Left renal pelvis (tissue), 4 donors: ENCODE measurements at regions not wholly inside any gene's neighbourhood (a gene's known extent, or its start where the extent isn't known, plus 50 kb on each side); places are given as distances from the start of the nearest gene placed in this dataset.
A peak's percentile ranks its signal among the peaks of the same experiment; 100 is the strongest.

Experiments used
- DNase-seq, 4 donors: peaks; one replicate each; pipeline ENCODE4 v3.0.0-alpha.2; 2013; ENCODE audit warnings: low read depth in 4 of 4, low spot score in 3 of 4

DNA sequence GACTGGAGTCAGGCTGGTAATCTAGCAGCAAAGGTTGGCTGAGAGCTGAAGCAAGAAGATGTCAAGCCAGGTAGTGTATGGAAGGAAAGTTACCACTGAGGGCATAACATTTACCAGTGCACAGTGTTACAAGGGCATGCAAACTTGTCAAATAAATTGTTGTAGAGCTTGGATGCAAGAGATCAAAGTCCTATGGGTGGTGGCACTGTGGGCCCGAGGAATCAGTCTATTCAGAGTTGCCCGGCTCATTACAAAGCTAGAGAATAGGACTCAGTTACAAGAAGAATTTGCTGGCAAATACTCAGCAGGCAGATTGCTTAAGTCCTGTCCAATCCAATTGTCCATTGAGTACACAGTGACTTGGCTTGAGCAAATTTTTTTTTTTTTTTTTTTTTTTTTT lies 2043.8 kb downstream of the ARAP2 start:
- DNase-seq, result no peak

DNA sequence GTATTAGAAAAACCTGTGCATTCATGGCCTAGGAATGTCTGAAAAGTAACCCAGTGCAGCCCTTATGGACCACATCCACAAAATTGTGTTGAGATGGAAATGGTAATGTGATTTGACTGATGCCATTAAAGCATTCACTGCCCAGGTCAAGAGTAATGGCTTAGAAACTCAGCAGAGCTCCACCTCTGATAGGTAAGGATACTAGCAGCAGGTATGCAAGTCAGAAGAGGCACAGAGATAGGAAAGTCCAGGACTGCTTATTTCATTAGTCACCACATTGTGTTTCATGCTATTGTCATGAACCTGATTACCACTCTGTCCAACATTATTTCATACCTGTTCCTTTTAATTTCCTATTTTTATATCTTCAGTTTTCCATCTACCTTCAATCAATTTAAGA lies 2042.2 kb downstream of the ARAP2 start:
- no peak for DNase-seq

DNA sequence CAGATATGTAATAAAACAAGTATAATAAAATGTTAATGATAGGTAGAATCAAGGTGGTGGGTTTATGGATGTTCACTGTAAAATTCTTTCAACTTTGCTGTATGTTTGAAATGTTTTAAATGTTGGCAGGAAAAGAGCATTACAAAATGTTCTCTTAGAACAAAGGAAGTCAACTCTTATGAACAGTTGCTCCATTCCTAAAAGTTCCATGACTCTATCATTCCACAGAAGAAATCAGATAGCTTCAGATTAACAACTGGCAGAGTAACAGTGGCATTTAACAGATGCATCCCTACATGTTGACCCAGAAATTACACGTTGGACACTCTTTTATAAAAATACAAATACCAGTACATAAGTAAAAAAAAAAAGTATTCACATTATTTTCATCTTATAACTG lies 2023.7 kb downstream of the ARAP2 start:
- DNase-seq, result no peak

DNA sequence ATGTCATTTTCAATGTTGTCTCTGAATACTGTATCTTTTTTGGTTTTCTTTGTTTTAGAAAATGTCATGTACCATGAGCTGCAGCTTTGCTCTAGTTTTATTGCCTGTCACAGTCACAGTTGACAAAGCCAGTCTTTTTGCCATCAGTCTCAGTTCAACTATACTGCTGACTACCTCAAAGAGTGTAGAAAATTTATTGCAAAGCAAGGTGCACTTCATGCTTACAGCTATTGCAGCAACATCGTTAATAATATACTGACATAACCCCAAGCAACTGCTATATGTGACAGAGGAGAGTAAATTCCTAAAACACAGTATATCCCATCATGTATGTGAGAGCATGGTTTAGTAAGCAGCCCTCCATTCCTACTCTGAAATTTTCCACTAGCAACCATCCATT lies 2022.3 kb downstream of the ARAP2 start:
- no peak for DNase-seq

DNA sequence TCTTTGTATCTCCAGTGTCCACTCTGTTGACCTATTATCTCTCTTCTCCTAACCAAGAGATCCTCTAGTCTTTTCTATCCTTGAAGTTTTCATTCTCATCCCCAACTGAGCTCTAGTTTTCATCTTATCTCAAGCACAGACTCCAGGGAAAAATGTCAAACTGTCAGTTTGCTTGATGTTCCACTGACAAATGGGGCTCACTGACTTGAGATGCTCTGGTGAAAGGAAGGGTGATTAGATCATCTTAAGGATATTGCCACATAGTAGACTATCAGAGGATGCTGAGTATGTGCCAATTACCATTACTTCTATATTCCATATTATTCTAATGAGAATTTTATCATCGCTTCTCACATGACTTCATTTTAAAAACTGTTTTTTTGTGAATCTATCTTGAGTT lies 2008.2 kb downstream of the ARAP2 start:
- DNase-seq, result no peak

DNA sequence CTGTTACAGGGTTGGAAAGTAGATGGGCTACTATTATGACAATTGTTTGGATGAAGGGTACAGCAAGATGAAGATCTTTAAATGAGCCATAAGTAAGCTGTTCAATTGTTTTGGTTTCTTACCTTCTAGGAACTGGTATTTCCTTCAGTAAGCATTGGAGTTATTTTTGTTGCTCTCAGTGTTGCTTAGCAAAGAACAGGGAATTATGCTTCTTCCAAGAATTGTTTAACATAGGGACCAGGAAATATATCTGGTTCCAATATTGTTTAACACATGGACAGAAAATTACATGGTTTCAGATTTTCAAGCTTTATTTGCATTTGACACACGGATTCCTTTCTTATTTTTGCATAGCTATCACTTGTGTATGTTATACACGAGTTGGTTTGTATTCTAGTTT lies 1999.0 kb downstream of the ARAP2 start:
- DNase-seq, result no peak

DNA sequence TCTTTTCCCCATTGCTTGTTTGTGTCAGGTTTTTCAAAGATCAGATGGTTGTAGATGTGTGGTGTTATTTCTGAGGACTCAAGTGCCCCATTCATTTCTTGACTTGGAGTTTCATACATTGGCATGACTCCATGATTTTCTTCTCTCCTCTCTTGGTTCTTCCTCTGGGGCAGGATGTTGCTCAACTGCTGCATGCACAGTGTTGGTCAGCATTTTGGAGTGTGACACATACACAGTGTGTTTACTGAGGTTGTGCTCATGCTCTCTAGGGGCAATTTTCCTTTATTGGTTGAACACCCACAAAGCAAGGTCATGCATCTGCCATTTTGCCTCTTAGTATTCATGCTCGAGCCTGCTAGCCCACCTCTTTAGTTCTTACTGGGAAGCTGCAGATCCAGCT lies 1993.8 kb downstream of the ARAP2 start:
- no peak for DNase-seq

DNA sequence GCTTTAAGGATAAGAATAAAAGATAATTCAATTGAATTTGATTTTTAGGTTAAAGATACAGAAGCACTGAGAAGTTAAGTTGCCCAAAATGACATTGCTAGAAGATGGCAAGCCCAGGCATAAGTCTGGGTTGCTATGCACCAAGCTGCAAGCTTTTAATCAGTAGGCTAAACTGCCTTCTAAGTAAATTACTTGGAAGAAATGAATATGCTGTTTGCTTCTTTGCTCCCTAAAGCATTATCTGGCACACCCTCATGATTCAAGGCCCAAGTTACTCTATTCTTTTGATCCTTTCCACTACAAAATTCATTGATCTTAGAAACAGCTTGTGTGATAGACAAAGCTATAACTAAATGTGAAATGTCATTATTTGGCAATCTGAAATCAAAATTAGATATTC lies 1991.1 kb downstream of the ARAP2 start:
- DNase-seq, result no peak

DNA sequence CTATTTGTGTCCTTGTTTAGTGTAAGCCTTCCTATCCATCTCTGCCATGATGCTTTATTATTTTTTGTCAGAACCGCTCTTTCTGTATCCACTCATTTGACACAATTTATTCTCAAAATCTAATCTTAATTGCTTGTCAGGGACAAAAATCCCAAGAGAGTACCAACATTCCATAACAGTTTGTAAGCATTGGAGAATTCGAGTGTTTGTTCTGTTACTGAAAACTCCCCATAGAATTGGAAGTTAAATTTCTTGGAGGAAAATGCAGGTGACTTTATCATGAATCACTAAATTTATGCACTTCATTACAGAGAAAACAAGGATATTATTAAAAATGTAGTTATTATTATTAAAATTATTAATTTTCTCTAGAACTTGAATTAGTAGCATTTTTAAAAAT lies 1986.1 kb downstream of the ARAP2 start:
- DNase-seq, result no peak

DNA sequence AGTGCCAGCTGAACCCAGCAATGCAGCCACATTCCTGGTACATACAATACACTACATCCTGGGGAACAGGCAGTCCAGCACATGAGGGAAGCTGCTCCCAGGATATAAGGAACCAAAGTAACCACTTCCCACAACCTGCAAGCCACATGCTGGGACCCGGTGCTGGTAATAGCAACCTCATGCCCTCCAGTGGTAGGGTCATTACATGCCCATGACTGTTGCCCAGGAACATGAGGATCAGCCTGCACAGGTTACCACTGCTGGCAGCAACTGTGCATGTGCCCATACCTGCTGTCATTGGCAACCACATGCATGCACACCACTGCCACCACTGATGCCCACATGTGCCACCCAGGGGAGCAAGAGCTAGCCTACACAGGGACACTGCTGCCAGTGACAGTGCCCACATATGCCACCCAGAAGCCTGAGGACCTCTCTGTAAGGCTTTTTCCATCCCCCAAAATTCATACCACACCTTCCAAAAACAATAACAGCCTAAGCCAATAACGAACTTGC lies 1982.5 kb downstream of the ARAP2 start:
- no peak for DNase-seq

DNA sequence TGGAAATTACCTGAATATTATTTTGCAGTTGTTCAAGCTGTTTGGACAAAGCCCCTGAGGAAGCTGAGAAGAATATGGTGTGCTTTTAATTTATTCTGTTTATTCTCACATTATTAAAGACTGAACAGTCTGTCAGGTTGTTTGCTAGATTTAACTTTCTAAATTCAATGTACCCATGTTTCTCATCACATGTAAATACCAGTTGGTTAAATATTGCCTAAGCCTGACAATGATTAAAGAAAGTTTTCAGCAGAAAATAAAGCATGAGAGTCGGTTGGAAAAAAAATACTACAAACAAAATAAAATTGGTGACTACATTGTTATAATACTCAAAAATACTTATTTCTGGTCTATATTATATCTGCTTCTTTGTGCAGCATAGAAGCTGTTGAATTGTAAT lies 1974.7 kb downstream of the ARAP2 start:
- peak in 2 of 4 donors; percentile 5 to 6 for DNase-seq

DNA sequence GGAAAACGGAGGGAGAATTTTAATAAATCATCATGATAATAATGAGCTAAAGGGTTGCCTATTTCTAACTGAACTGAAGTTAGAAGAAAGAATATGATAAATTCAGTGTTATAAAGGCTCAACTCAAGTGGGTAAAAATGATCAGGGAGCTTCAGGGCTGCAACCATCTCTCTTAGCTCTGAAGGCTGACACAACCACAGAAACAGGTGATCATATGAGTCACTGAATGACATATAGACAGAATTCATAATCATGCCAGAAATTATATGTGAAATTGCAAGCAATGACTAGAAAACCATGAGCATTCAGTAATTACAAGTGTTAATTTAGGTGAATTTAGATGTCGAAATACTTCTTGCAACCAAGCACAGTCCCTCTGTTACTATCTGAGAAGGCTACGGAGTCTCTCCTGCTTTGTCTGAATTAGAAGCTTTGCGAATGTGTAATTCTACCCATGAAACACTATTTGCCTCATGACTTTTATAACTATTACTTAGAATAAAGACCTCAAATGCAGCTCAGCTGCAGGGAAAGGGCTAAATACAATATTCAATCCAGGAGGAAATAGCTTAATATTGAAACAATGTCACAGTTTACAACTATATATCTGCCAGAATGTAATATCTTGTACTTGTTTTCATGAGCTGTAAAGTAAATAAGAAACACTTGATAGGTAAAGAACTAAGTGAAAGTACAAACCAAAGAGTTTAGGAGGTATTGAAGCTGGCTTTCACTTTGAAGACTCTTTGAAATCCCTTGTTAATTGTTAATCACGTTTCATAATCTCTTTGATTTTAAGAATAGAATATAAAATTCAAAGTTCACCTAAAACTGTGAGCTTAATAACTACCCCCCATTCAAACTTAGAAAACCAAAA lies 1972.6 kb downstream of the ARAP2 start:
- no peak for DNase-seq

DNA sequence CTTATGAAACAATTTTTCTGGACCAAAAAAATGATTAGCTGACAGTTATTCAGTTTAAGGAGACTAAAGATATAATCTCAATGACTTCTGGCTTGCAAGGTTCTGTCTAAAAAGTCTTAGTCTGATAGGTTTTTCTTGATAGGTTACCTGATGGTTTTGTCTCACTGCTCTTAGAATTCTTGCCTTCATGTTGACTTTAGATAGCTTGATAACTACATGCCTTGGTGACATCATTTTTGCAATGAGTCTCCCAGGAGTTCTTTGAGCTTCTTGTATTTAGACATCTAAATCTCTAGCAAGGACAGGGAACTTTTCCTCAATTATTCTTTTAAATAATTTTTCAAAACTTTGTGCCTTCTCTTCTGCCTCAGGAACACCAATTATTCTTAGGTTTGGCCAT lies 1965.3 kb downstream of the ARAP2 start:
- no peak for DNase-seq

DNA sequence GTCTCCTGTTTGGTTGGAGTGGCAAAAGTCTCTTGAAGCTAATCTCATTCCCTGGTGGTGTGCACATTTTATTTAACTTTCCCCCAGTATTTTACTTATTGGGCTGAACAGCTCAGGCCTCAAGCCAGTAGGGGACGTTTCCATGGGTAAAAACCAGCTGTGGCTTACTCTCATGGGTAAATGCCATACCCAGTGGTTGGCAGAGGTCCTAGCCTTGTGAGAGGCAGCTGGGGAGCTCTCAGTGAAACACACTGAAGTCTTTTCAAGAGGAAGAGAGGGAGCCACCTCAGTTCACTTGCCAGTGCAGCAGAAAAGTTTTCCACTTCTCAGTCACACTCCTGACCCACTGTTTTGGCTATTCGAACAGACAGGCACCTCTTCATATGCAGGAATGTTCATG lies 1964.2 kb downstream of the ARAP2 start:
- no peak for DNase-seq

DNA sequence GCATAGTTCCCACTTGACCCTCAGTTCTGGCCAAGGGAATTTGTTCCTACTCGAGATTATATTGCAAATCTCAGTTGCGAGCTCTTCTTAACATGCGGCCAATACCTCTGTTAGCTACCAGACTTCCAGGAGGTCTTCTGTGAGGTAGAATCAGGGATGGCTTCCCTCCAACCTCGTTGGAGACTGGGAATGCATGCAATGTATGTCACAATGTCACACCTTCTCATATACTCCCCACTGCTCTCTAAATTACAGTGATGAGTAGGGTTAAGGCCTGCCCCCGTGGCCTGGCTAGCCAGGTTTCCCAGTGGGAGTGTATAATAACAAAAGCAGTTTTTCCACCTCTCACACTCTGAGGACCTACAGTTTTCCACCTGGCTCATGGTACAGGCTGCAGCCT lies 1962.5 kb downstream of the ARAP2 start:
- DNase-seq, result no peak

DNA sequence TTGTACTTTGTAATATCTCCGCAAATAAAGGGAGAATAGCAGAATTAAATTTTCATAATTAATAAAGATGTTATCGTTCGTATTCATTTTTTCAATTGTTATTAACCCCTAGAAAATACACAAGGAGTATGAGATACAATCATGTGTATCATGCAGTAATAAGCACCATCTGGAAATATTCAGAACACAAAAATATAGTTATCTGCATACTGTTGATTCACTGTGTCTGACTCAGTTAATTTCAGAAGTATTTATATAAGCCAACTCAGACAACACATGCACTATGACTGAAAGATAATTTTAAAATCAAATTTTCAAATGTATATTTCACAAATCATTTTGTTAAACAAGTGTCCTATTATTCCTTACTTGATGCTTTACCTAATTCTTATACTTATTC lies 1954.8 kb downstream of the ARAP2 start:
- DNase-seq, result no peak

DNA sequence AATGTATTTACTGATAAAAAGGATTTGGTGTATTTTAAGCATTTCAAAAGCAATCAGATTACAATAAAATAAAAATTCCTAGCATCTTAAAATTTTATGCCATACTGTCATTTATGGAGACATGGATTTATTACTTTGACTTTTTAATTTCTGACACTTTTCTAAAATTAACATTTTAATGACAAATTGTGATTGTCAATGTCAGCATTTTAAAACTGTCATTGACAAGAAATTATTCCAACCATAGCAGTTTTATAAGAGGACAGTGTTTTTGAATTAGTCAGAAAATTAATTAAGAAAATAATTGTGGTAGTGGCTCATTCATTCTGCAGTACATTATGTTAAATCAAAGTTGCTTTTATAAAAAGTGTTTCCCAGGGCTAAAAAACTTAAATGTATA lies 1954.4 kb downstream of the ARAP2 start:
- no peak for DNase-seq

DNA sequence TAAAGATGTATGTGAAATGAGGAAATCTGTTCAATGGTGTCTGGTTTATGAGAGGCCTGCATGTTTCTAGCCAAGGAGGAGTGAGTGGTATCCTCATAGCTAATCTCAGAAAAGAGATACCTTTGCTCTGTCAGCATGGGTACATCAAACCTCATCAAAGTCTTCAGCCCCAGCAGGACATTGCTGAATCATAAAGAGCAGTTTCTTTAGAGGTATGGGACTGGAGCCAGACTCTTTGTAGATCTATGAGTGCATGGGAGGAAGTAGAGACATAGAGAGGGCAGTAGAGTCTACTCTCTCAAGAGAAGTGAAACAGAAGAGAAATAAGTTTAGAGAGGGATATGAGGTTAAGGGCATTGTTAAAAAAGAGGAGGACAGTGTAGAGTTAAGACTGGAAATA lies 1950.9 kb downstream of the ARAP2 start:
- no peak for DNase-seq

DNA sequence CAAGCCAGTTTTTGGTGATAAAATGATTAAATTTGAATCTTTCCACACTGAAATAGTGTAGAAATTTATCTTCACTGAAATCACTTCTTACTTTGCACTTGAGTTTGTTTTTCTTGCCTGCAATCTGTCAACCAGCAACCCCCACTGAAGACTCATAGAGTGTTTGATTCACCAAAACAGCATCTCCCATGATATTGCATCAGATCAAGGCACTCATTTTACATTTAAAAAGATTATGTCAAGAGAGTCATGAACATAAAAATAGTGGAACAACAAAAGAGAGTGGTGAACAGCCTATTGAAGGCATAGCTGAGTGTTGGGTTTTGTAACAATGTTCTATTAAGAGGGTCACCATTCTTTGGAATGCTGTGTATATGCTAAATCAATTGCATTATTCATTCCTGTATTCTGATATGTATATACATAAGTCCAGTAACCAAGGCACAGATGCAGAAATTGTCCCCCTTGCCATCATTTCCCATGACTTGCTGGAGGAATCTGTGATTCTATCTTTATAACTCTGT lies 1934.9 kb downstream of the ARAP2 start:
- DNase-seq, result no peak

DNA sequence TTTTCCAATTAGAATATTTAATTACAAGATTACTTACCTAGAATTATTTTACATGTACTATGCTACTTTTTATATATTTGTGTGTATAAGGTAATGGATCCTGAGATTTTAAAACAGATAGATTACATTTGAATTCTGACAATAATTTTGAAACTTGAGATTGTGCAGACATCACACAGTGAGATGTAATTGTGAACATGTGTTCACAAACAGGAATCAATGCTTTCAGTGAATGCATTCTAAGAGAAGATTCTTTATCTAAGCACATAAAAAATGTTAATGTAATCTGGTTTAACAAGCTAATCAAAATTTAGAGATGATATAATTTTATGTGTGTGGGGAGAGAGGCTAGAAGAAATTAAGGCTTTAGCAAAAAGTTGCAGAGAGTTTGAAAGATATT lies 1925.5 kb downstream of the ARAP2 start:
- no peak for DNase-seq

DNA sequence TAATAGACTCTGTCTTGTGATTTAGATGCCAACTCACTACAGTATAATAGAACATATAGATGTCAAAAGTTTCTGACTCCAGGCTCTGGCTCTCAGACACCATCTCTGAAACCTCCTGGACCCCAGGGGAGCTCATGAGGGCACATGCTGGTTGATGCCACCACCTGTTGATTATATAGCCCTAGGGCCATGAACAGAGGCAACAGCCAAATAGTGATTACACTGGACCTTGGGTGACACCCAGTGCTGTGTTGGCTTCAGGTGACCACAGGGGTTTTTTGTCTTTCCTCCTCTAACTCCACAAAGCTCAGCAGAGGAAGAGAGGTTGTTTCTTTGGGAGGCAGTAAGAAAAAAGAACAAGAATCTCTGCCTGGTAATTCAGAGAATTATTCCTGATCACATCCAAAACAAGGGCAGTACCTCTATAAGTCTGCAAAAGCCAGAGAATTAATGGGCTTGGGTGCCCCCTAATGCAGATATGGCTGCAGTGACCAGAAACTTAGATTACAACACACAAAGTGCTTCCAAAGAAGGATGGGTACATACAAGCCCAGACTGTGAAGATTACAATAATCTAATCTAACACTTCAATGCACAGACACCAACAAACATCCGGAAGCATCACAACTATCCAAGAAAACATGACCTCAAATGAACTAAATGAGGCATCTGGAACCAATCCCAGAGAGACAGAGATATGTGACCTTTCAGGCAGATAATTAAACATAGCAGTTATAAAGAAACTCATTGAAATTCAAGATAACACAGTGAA lies 1920.6 kb downstream of the ARAP2 start:
- DNase-seq, result no peak

DNA sequence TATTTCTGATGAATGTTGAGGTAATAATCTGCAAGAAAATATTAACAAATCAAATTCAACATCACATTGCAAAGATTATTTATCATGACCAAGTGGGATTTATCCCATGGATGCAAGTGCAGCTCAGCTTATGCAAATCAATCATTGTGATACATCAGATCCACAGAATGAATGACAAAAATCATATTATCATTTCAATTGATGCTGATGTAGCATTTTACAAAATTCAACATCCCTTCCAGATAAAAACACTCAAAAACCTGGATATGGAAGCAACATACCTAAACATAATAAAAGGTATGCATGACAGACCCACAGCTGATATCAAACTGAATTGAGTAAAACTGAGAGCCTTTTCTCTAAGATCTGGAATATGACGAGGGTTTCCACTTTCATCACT lies 1915.4 kb downstream of the ARAP2 start:
- no peak for DNase-seq
